Pulmonary artery endothelial cell (primary cell): ENCODE measurements at regions not wholly inside any gene's neighbourhood (a gene's known extent, or its start where the extent isn't known, plus 50 kb on each side); places are given as distances from the start of the nearest gene placed in this dataset.
"Not testable (repeated sequence)": the region's sequence is repeated elsewhere in the genome, so short reads cannot be mapped to it uniquely, and the experiment has no call there.

Source experiments
- DNase-seq: peaks from one replicate; pipeline ENCODE4 v3.0.0-alpha.2; 2011; ENCODE audit warnings: low read depth, low spot score

GRCh38 chr10:78410046-78410965, 376.6 kb downstream of the RPS24 start:
- no peak for DNase-seq

DNA sequence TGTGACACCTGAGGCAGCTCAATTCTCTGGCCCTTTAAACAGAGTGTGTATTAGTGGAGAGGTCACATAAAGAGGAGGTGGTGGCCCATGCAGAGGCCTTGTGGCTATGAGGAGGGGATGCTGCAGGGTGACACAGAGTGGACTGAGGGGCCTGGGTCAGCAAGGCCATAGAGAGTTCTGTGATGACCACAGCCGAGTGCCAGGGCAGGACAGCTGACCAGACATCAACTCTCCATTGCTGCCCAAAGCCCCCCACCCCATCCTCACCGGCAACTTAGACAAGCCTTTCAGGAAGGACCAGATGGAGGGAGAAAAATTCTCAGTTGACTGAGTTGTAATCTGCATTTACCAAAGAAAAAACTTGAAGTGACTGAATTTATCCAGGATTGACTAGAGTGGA, 378.1 kb downstream of the RPS24 start:
- no peak for DNase-seq

GRCh38 chr10:78412605-78413004, 378.9 kb downstream of the RPS24 start:
- no peak for DNase-seq

DNA sequence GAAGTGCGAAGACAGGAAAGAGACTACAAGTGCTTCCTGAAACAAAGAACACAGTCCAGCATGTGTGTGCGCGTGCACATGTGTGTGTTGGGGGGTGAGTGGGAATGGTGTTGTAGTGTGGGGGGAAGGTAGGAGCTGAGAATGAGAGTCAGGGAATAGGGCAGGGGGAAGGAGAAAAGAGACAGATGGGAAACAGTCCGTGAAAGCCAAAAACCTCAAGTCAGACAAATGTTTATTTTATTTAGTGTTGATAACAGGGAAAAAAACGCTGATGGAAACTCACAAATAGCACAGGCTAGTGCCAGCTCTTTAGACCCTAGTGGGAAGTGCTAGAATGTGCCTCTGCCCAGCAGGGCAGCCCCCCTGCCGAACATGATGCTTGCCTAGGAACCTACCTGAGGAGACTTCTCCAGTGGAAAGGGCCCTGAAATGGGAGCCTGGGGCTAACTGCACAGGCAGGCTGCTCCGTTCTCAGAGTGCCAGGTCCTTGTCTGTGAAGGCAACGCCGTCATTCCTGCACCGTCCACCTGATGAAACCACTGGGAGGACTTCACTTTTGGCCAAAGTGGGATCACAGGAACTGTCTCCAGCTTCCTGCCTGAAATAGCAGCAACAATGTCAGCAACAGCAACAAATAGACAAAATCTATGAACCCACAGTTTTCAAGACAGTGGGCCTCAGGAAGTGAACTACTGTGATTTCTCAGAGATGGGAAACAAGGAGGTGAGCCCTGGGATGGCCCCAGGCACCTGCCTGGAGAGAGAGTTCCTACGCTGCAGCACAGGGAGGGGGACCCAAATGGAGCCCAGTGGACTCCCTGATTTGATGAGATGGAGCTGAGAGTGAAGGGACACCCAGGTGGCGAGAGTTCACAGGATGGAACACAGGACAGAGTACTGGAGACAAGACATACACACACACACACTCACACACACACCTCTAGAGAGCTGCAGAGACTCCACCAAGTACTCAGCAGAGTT, 379.7 kb downstream of the RPS24 start:
- no peak for DNase-seq

DNA sequence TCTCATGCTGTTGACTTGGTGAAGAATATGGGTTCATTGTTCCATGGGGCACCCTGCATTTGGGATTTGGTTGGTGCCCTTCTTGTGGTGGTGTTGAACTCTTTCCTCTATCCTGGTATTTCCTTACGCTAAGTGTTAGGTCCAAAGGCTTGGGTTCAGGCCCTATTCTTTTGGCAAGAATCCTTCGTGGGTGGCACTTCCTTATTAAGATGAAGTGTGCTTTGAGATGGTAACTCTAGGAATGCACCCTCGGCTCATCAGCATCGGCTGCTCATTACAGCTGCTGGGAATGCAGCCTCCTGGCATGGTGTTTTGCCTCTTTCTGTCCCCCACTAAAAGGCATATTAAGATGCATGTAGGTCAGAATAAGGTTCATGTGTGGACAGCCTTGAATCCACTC, 380.7 kb downstream of the RPS24 start:
- DNase-seq: no peak

GRCh38 chr10:78415111-78415510, 381.4 kb downstream of the RPS24 start:
- no peak for DNase-seq

DNA sequence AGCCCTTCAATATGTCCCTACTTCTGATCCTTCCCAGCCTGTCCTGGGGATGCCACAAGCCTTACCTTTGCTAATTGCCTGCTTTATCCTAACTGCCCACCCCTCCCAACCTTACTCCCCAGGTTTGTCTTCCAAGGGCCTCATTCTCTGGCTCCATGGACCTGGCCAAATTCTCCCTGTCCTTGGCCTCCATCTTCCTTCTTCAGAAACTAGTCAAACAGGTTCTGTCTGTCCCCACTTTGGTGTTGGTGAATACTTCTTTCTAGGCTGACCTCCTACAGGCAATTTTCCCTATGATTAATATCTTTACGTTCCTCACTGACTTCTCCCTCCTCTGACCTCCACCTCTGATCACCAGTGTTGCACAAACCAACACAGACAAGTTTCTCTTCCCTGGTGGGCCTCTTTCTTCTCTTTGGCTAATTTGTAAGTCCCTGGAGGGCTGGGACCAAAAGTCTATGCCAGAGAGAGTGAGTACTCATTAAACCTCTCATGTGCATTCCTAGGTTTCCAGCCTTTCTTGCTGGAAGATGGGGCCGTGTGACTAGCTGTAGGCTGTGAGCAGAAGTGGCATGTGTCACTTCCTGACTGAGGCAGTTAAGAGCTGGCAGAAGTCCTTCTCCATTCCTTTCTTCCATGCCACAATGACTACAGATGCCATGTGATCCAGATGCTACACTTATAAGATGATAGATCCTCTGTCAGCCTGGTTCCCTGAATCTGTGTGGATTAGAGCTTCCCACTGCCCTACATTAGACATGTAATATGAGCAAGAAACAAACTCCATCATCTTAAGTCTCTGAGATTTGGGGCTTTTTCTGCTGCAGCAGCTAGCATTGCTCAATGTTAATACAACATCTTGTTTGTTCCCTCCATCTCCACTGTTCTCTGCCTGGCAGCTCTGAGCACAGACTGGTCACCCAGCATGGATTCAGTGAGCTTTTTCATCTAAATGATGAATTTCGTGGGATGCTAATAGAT, 382.7 kb downstream of the RPS24 start:
- DNase-seq: no peak

- no peak for DNase-seq
These were observed 384.0 kb downstream of the RPS24 start for GRCh38 chr10:78417425-78418370.

DNA sequence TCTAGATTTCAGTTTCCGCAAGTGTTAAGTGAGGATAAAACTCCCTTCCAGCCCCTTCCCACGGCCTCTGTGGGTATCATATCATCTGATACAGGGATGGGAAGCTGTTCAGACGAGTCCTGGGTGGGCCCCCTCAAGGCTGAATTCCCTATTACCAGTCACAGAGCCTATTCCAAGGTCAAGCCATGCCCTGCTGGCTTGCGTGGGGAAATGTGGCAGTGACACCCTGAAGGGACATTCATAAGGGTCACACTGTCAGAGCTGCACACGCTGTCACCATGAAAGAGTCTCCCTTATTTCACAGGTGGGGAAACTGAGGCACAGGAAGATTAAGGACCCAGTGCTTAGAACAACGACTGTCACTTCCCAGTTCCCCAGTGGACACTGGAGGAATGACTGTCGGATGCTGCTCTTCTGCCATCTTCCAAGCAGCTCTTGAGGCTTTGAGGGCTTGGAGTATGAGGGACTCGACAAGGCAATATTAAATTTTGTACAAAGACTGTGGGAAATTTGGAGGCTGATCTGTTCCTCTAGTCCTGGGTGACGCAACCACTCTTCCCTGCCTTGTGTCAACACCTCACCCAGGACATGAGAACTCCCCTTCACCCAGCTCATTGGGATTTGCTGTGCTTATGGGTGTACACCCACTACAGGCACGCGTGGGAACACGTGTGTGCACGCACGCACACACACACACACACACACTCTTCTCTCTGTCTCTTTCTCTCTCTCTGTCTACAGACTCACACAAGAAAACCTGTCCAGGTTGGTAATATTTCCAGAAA, 386.0 kb downstream of the RPS24 start:
- DNase-seq: no peak

DNA sequence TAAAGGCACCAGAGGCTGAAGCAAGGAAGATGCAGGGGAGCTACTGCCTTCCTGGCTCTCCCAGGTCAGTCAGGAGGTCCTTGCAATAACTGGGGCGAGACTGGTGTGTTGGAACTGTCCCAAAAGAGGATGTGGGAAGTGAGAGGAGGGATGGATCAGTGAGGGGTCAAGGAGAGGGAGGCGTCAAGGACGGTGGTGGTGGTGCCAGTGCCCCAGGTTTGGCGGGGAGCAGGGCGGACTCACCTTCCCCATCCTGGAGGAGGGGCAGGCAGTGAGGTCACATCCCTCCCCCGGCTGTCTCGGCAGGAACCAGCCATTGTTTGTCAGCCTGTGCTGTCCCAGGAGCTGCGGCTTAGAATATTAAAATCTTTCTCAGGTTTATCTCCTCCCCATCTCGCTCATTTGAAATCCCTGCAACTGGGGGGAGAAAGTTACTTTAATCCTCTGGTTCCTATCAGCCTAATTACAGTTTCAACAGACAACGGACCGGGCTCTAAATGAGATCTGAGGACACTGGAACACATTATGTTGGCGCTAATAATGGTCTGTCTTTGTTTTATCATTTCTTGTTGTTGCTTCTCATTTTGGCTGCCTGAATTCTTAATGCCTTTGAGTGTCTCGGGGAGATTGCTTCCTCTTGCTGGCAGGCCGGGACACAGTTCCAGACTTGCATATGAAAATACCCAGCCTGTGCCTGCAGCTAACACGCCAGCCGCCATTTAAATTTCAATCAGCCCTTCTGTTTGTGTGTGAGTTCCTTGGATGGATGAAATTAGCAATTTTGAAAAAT, 387.5 kb downstream of the RPS24 start:
- no peak for DNase-seq

GRCh38 chr10:78424050-78424449, 390.4 kb downstream of the RPS24 start:
- not testable (repeated sequence) for DNase-seq

GRCh38 chr10:78424723-78425122, 391.1 kb downstream of the RPS24 start:
- DNase-seq: no peak

DNA sequence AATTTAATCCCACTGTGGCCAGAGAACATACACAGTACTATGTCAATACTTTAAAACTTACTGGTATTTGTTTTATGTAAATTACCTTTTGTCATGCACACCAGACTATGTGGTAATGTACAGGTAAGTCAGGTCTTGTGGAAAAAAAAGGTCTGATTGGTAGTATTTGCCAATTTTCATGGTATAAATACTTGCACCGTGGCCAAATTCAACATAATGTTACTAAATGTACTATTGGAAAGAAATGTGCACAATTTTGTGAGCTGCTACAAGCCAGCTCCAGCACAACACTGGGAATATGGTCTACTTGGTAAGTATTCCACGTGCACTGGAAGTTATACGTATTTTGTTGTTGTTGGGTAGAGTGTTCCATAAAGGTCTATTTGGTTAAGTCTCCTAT, 392.5 kb downstream of the RPS24 start:
- DNase-seq: no peak

- DNase-seq: no peak
These were observed 393.9 kb downstream of the RPS24 start for GRCh38 chr10:78427497-78428031.

- DNase-seq: no peak
These were observed 394.9 kb downstream of the RPS24 start for GRCh38 chr10:78428579-78428978.

DNA sequence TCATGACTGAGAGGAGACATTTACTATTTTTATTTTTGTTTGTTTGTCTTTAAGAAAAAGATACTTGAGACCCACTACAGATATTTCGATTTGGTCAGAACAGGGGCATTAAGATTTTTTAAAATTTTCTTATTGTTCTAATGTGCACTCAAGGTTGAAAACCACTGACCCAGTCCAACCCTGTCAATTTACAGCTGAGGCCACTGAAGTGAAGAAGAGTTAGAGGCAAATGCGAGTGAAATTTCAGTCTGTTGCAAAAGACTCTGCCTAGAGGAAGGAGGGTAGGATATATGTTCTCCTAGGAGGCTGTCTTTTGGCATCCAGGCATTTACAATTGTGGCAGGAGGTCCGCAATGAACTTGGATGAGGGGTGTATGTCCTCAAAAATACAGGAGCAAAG, 396.3 kb downstream of the RPS24 start:
- DNase-seq: no peak

GRCh38 chr10:78432583-78432982, 398.9 kb downstream of the RPS24 start:
- no peak for DNase-seq

GRCh38 chr10:78433076-78433595, 399.5 kb downstream of the RPS24 start:
- no peak for DNase-seq
